ENCODE measurements at regions not wholly inside any gene's neighbourhood (a gene's known extent, or its start where the extent isn't known, plus 50 kb on each side); places are given as distances from the start of the nearest gene placed in this dataset.
"Not testable (repeated sequence)": the region's sequence is repeated elsewhere in the genome, so short reads cannot be mapped to it uniquely, and the experiment has no call there.

GRCh38 chr6:112401083-112401482 is 54.0 kb downstream of the RFPL4B start:
- no peak for DNase-seq (ENCODE audit: low read depth in 2 of 2)

- no peak for DNase-seq (ENCODE audit: low read depth in 2 of 2)
These were observed 60.0 kb downstream of the RFPL4B start for GRCh38 chr6:112407101-112407590.

GRCh38 chr6:112408522-112408921 is 61.4 kb downstream of the RFPL4B start:
- DNase-seq (ENCODE audit: low read depth in 2 of 2) = no peak

GRCh38 chr6:112409311-112409710 is 62.2 kb downstream of the RFPL4B start:
- no peak for DNase-seq (ENCODE audit: low read depth in 2 of 2)

GRCh38 chr6:112413780-112414179 is 66.7 kb downstream of the RFPL4B start:
- no peak for DNase-seq (ENCODE audit: low read depth in 2 of 2)

GRCh38 chr6:112415366-112415765 is 68.2 kb downstream of the RFPL4B start:
- DNase-seq (ENCODE audit: low read depth in 2 of 2) = no peak

- no peak for DNase-seq (ENCODE audit: low read depth in 2 of 2)
These were observed 69.7 kb downstream of the RFPL4B start for GRCh38 chr6:112416866-112417265.

GRCh38 chr6:112427011-112427410 is 79.9 kb downstream of the RFPL4B start:
- not testable (repeated sequence) for DNase-seq (ENCODE audit: low read depth in 2 of 2)

GRCh38 chr6:112427499-112427898 is 80.4 kb downstream of the RFPL4B start:
- no peak for DNase-seq (ENCODE audit: low read depth in 2 of 2)

- DNase-seq (ENCODE audit: low read depth in 2 of 2) = no peak
These were observed 81.3 kb downstream of the RFPL4B start for GRCh38 chr6:112428477-112428876.

GRCh38 chr6:112429226-112429625 is 82.1 kb downstream of the RFPL4B start:
- no peak for DNase-seq (ENCODE audit: low read depth in 2 of 2)

GRCh38 chr6:112431803-112432202 is 84.7 kb downstream of the RFPL4B start:
- no peak for DNase-seq (ENCODE audit: low read depth in 2 of 2)

GRCh38 chr6:112432853-112433252 is 85.7 kb downstream of the RFPL4B start:
- no peak for DNase-seq (ENCODE audit: low read depth in 2 of 2)

- no peak for DNase-seq (ENCODE audit: low read depth in 2 of 2)
These were observed 86.3 kb downstream of the RFPL4B start for GRCh38 chr6:112433457-112433856.

- no peak for DNase-seq (ENCODE audit: low read depth in 2 of 2)
These were observed 87.8 kb downstream of the RFPL4B start for GRCh38 chr6:112434896-112435435.

GRCh38 chr6:112437058-112437457 is 89.9 kb downstream of the RFPL4B start:
- DNase-seq (ENCODE audit: low read depth in 2 of 2) = no peak

GRCh38 chr6:112439010-112439409 is 91.9 kb downstream of the RFPL4B start:
- no peak for DNase-seq (ENCODE audit: low read depth in 2 of 2)

- DNase-seq (ENCODE audit: low read depth in 2 of 2) = no peak
These were observed 92.3 kb downstream of the RFPL4B start for GRCh38 chr6:112439432-112439831.

- no peak for DNase-seq (ENCODE audit: low read depth in 2 of 2)
These were observed 94.5 kb downstream of the RFPL4B start for GRCh38 chr6:112441607-112442006.

- no peak for DNase-seq (ENCODE audit: low read depth in 2 of 2)
These were observed 96.3 kb downstream of the RFPL4B start for GRCh38 chr6:112443179-112444065.

GRCh38 chr6:112448786-112449185 is 101.7 kb downstream of the RFPL4B start:
- DNase-seq (ENCODE audit: low read depth in 2 of 2) = not testable (repeated sequence)

GRCh38 chr6:112450663-112451062 is 103.5 kb downstream of the RFPL4B start:
- no peak for DNase-seq (ENCODE audit: low read depth in 2 of 2)

- DNase-seq (ENCODE audit: low read depth in 2 of 2) = no peak
These were observed 110.8 kb downstream of the RFPL4B start for GRCh38 chr6:112457886-112458285.
